NCI-H345 treated with DMSO at 0.1 percent for 48 hours (cell line): ENCODE measurements at regions not wholly inside any gene's neighbourhood (a gene's known extent, or its start where the extent isn't known, plus 50 kb on each side); places are given as distances from the start of the nearest gene placed in this dataset.

Experiments used
- DNase-seq: peaks from one replicate; lab custom pipeline; 2025; ENCODE audit not compliant: unreplicated experiment; lab: John Stamatoyannopoulos, UW

GRCh38 chr1:69410457-69410850 is 157.3 kb upstream of the LRRC7 start:
- no peak for DNase-seq

- no peak for DNase-seq
Observed at GRCh38 chr1:69410893-69411292, 156.8 kb upstream of the LRRC7 start.

DNA sequence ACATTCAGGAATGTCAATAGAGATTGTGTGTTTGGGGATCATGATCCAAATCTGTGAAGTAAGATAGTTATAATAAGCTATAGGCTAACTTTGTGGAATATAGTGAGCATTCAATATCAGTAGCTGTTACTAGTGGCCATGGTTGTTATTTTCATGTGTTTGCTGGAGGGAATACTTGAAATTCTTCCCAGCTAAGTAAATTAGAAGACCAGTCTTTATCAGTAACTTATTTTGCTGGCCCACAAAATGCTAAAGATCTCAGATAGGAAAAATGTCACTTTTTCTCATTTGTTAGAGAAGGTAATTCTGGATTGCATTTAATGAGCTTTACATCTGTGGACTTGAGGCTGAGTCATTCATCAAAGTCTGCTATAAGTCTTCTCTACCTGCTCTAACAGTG is 156.1 kb upstream of the LRRC7 start:
- no peak for DNase-seq

GRCh38 chr1:69413129-69413528 is 154.6 kb upstream of the LRRC7 start:
- no peak for DNase-seq

DNA sequence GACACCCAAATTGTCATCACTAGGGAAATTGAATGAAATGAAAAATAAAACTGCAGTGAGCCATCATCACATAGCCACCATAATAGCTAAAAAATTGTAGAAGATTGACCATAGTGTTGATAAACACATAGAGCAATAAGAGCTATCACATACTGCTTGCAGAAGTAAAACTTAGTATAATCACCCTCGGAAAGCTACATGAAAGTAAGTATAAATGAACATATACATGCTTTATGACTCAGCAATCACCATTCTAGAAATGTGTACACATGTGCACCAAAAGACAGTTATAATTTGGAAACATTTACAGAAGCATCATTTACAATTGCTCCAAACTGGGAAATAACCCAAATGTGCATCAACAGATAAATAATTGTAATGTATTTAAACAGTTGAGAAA is 153.1 kb upstream of the LRRC7 start:
- DNase-seq: no peak

- no peak for DNase-seq
Observed at GRCh38 chr1:69421286-69421685, 146.4 kb upstream of the LRRC7 start.

DNA sequence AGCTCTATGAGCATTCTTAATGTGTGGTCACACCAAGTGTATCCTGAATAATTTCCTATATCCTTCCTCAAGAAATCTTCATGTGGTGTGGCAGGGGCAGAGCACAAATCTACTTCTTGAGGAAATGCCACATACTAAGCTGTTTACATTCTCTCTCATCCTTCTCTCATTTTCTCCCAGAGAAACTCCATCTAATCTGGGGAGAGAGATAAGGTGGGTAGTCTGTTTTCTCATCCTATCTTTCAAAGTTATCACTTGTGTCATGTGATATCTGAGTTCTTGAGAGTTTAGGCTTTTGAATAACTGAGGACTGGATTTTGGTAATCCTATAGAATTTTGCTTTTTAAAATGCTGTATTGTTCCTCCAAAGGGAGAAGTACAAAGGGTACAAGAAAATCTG is 141.9 kb upstream of the LRRC7 start:
- no peak for DNase-seq

GRCh38 chr1:69426401-69426800 is 141.3 kb upstream of the LRRC7 start:
- DNase-seq: no peak

DNA sequence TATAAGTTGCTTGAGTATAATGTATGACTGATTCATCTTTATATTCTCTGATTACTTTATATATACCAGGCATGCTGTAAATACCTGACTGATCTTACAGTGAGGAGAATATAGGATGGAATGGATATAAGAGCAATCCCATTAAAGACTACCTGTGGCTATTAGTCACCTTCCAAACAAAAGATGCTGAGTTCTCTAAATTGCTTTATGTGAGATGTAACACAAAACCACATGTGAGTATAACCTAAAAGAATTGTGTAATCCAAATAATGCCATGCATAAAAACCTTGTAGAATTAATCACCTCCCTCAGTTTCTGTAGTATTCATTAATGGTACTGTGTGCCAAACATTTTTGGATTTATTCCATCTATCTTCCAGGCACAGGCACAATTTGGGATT is 134.6 kb upstream of the LRRC7 start:
- DNase-seq: no peak

GRCh38 chr1:69436151-69436550 is 131.6 kb upstream of the LRRC7 start:
- DNase-seq: no peak

DNA sequence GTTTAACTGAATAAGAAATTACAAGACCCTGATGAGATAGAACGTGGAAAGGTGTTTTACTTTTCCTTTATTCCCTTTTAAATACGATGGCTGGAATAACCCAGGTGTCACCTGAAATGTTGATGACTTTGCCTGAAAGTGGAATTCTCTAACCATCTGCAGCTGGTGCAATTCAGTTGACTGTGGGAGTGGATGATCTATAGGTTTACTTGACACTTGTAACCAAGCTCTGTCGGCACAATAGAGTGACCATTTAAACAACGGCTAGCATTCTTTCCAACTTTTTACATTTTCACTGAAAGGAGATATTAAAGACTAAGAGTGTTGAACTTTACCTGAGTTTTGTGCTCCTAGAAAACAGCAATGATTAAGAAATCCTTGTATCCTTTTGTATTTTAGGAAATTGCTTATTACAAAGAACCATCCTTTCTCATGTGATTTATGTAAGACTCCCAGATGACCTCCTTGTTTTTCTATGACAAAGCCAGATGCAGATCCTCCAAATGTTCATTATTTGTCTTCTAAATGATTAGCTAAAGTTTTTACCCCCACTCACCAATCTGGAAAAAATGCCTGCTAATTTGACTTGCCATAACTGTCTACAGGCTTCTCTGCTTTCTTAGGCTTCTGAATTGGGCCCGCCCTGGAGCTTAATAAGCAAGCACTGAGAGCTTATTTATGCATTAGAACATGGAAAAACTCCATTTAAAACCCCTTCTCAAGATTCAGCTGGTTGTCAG is 129.5 kb upstream of the LRRC7 start:
- DNase-seq: no peak

- no peak for DNase-seq
Observed at GRCh38 chr1:69441496-69441895, 126.2 kb upstream of the LRRC7 start.

DNA sequence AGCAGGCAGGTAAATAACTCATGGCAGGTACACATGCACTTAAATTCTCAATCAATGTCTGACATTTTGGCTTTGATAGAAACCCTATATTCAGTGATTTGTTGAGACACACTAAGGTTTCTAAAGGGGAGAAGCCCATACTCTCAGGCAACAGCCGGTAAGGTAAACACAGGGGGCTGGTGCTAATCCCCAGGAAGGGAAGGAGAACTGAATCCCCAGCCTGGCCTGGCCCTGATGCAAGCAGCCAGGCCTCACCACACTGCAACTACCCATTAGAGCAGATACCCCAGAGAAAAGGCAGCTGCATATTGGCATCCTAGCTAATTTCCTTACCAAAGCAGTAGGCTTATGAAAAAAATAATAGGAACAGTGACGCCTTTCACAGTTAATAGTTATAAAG is 116.5 kb upstream of the LRRC7 start:
- no peak for DNase-seq

DNA sequence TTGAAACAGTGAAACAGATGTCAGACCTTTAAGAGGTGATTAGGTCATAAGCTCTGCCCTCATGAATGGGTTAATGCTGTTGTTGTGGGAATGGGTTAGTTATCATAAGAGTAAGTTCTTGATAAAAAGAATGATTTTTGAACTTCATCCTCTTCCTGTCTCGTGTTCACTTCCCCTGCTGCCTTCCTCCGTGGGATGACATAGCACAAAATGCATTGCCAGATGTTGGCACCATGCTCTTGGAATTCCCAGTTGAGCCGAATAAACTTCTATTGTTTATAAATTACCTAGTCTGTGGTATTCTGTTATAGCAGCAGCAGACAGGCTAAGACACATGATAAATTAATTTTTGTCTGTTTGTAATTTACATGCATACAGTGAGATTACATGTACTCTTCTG is 112.0 kb upstream of the LRRC7 start:
- no peak for DNase-seq

DNA sequence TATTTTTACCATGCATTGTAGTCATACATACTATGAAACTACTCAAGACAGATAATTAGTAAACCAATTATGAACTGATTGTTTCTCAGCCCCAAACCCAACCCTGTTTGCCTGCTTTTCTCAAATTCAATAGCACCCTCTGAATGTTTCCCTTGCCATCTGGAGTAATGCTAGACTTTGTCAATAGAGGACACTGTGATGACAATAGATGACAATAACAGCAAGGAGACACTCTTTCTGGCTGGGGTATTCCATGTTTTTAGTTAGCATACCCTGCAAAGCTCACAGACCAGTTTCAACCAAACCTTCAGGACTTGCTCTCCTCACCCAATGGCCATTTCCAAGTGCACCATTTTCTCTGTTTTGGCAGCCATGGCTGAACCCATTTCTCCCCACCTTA is 108.5 kb upstream of the LRRC7 start:
- DNase-seq: no peak

DNA sequence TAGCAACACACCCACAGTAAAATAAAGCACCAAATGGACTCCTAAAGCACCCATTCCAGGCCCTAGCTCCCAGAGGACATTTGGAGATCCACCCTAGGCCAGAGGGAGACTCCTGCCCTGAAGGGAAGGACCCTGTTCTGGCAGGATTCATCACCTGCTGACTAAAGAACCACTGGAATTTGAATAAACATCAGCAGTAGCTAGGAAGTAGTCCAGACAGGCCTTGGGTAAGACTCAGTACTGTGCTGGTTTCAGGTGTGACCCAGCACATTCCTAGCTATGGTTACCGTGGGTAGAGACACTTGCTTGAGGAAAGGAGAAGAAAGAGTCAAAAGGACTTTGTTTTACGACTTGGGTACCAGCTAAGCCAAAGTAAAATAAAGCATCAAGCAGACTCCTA is 92.7 kb upstream of the LRRC7 start:
- DNase-seq: no peak

GRCh38 chr1:69479734-69480133 is 88.0 kb upstream of the LRRC7 start:
- DNase-seq: no peak

DNA sequence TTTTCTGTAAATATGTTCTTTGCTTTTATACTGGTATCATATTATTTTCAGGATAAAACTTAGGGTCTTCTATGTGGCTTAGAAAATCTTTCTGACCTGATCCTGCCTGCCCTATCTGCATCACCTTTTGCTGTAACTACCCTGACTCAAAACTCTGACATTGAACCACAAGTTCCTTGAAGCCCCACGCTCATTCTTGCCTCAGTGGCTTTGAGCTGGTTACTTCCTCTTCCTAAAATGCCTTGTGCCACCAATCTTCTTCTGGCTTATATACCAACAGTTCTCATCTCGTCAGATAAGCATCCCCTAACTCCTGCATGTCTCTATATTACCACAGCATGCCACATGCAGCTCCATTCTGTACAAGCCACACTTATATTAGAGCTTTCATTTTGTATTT is 84.5 kb upstream of the LRRC7 start:
- DNase-seq: no peak

DNA sequence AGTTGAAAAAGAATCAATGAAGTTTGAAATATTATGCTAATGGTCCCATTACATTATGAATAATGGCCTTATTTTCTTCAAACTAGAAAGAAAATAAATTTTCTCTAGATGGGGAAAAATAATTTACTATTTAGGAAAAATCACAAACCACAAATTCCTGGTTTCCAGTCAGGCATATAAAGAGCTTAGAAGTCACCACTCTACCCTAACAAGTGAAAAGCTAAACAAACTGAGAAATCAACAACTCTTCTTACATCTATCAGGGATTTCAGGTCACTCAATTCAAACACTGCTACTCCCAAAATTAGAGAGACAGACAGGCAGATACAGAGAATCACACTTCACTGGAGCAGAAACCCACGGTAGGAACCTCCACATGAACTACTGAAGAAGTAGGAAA is 82.1 kb upstream of the LRRC7 start:
- no peak for DNase-seq

DNA sequence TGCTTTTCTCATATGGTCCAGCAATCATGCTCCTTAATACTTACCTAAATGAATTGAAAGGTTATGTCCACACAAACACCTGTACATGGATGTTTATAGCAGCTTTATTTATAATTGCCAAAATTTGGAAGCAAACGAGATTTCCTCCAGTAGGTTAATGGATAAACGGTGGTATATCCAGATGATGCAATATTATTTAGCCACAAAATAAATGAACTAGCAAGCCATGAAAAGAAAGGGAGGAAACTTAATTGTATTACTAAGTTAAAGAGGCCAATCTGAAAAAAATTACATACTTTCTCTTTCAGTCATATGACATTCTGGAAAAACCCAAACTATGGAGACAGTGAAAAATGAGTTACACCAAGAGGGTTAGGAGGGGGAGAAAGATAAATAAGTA is 76.3 kb upstream of the LRRC7 start:
- no peak for DNase-seq

DNA sequence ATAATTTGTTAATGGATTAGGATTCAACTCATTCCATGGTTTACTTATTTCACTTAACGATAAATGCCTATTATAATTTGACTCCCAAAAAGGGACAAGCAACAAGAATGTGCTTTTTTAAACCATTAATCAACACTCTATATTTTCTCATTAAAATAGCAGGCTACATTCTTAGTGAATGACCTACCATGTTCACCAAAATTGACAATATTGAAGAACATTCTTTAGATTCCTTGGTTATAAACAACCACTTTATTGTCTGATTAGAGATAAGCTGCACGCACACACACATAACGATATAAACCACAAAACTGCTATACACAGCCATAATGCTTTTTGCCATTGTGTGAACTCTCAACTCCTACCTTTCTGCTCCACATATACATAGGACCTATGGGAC is 75.4 kb upstream of the LRRC7 start:
- DNase-seq: no peak

DNA sequence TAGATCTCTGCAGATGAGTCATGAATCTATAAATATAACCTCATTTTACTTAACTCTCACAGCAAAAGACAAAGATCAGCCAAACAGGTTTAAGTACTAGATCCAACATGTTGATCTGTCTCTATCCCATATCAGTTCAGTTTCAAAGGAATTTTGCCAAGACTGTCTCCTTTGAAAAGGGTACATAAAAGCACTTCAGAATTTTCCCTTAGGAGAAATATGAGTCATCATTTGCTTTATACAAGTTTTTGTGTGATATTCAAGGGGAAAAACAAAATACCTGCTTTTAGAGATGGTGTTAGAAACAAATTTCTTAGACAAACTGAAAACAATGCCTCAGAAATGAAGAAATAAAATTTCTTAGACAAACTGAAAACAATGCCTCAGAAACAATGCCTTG is 73.5 kb upstream of the LRRC7 start:
- DNase-seq: no peak

DNA sequence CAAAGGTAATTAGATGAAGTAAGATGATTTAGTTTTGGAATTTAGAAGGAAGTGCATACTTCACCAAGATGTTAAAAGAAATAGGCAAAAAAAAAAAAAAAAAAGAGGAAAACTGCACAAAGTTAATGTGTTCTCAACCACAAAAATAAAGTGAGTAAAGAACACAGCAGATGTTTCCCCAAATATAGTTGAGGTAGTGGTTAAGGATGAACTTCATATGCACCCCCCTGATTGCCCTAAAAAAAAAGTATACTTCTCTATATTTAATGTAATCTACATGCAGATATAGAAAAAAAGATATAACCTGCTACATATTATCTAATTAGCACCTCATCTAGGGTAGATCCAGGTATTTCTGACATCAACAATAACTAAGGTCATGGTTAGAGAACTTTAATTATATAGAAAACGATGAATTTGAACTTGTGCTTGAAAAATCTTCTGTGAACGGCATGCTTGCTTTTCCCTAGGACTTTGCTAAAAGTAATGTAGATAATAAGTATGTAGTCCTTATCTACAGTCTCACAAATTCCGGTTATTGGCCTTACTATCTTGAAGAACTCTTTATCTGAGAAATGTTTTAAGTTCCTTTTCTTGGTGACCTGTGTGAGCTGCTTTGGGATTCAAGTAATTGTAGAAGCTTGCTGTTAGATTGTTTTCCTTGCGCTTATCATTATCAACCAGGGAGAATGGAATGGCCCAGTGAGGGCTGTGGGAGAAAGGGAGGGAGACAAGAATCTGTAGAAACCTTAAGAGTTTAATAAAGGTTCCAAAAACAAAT is 70.1 kb upstream of the LRRC7 start:
- no peak for DNase-seq
